Neural cell (in vitro differentiated cells): ENCODE measurements at regions not wholly inside any gene's neighbourhood (a gene's known extent, or its start where the extent isn't known, plus 50 kb on each side); places are given as distances from the start of the nearest gene placed in this dataset.

Experiments
- H2AFZ ChIP-seq: fragments of 200-600, 300-800 bp; sonication (generic), shearing (Covaris generic); 2 replicates; pipeline ENCODE4 v1.6.0; 2014; ENCODE audit warnings: low read depth, mild to moderate bottlenecking, antibody characterized with exemption, low read length, moderate library complexity
- H3F3A ChIP-seq: fragments of 200-600 bp; shearing (Covaris generic); 2 replicates; pipeline ENCODE4 v1.6.1; 2016; ENCODE audit warnings: mild to moderate bottlenecking, moderate library complexity, mixed read lengths, antibody characterized with exemption, low read length; ENCODE audit not compliant: insufficient read depth, poor library complexity, severe bottlenecking
- H3K27ac ChIP-seq: fragments of 200-600, 300-800 bp; sonication (generic), shearing (Covaris generic); 2 replicates; pipeline ENCODE4 v1.5.1; 2014; ENCODE audit warnings: mild to moderate bottlenecking, low read length, moderate library complexity
- H3K27me3 ChIP-seq: fragments of 300-800, 200-600 bp; sonication (generic), shearing (Covaris generic); 2 replicates; pipeline ENCODE4 v1.6.0; 2014; ENCODE audit warnings: mild to moderate bottlenecking, low read depth, low read length, moderate library complexity; ENCODE audit not compliant: insufficient read depth
- H3K36me3 ChIP-seq: fragments of 300-800, 200-600 bp; sonication (generic), shearing (Covaris generic); 2 replicates; pipeline ENCODE4 v1.5.1; 2014; ENCODE audit warnings: mild to moderate bottlenecking, antibody characterized with exemption, low read length, moderate library complexity; ENCODE audit not compliant: insufficient read depth
- H3K4me2 ChIP-seq: fragments of 300-800, 200-600 bp; sonication (generic), shearing (Covaris generic); 2 replicates; pipeline ENCODE4 v1.6.0; 2014; ENCODE audit warnings: mild to moderate bottlenecking, low read length
- H3K4me3 ChIP-seq: fragments of 300-800, 200-600 bp; sonication (generic), shearing (Covaris generic); 2 replicates; pipeline ENCODE4 v1.5.1; 2014; ENCODE audit warnings: mild to moderate bottlenecking, low read length, moderate library complexity
- H3K79me2 ChIP-seq: fragments of 200-600 bp; shearing (Covaris generic); replicated peaks from 2 replicates; pipeline ENCODE4 v1.6.0; 2014; ENCODE audit warnings: mild to moderate bottlenecking, low read length, moderate library complexity; ENCODE audit not compliant: insufficient read depth
- H3K9ac ChIP-seq: fragments of 300-800, 200-600 bp; sonication (generic), shearing (Covaris generic); 2 replicates; pipeline ENCODE4 v1.6.1; 2016; ENCODE audit warnings: mild to moderate bottlenecking, low read length, mixed read lengths
- H3K9me2 ChIP-seq: fragments of 200-600 bp; shearing (Covaris generic); 2 replicates; pipeline ENCODE4 v1.6.1; 2016; ENCODE audit warnings: mild to moderate bottlenecking, low read length, mixed read lengths; ENCODE audit not compliant: insufficient read depth
- H3K9me3 ChIP-seq: fragments of 200-600, 300-800 bp; sonication (generic), shearing (Covaris generic); 2 replicates; pipeline ENCODE4 v1.6.1; 2016; ENCODE audit warnings: mild to moderate bottlenecking, mixed run types, low read length, moderate library complexity, mixed read lengths
- H4K20me1 ChIP-seq: fragments of 200-600 bp; shearing (Covaris generic); 2 replicates; pipeline ENCODE4 v1.6.1; 2016; ENCODE audit warnings: mild to moderate bottlenecking, mixed run types; ENCODE audit not compliant: insufficient read depth
- CTCF ChIP-seq: fragments of 450-650 bp; IDR thresholded peaks from 2 replicates; pipeline ENCODE4 v1.5.1; 2014; ENCODE audit warnings: antibody characterized with exemption, mild to moderate bottlenecking, moderate library complexity; ENCODE audit not compliant: poor library complexity, severe bottlenecking
- EP300 ChIP-seq: fragments of 450-650 bp; conservative IDR thresholded peaks from 2 replicates; pipeline ENCODE4 v1.6.1; 2014; ENCODE audit warnings: antibody characterized with exemption, mild to moderate bottlenecking, moderate library complexity; ENCODE audit not compliant: poor library complexity, severe bottlenecking
- EZH2 ChIP-seq: fragments of 200-600, 300-800 bp; shearing (Covaris generic), sonication (generic); IDR thresholded peaks from 2 replicates; pipeline ENCODE4 v1.6.1; 2014; ENCODE audit warnings: antibody characterized with exemption, low read length, borderline replicate concordance, mild to moderate bottlenecking; ENCODE audit not compliant: insufficient read depth, poor library complexity, severe bottlenecking
- MXI1 ChIP-seq: fragments of 450-650 bp; conservative IDR thresholded peaks from 2 replicates; pipeline ENCODE4 v1.6.1; 2014; ENCODE audit warnings: antibody characterized with exemption, mild to moderate bottlenecking; ENCODE audit not compliant: poor library complexity, severe bottlenecking
- POLR2AphosphoS5 ChIP-seq: IDR thresholded peaks from 2 replicates; pipeline ENCODE4 v1.6.1; 2012
- RAD21 ChIP-seq: fragments of 450-650 bp; conservative IDR thresholded peaks from 2 replicates; pipeline ENCODE4 v1.6.1; 2014; ENCODE audit warnings: antibody characterized with exemption, mild to moderate bottlenecking, moderate library complexity
- REST ChIP-seq: IDR thresholded peaks from 2 replicates; pipeline ENCODE4 v1.6.1; 2012; ENCODE audit warnings: borderline replicate concordance
- SMC3 ChIP-seq: fragments of 450-650 bp; conservative IDR thresholded peaks from 2 replicates; pipeline ENCODE4 v1.6.1; 2014; ENCODE audit warnings: antibody characterized with exemption, mild to moderate bottlenecking, moderate library complexity; ENCODE audit not compliant: poor library complexity
- TAF1 ChIP-seq: IDR thresholded peaks from 2 replicates; pipeline ENCODE4 v1.6.1; 2012; ENCODE audit warnings: low read depth

- no peaks in the 10 kb centered on the region for H3K9me3 ChIP-seq
- H2AFZ ChIP-seq = no peak overlapping the region
- H3F3A ChIP-seq = no peaks in the 10 kb centered on the region
- H3K36me3 ChIP-seq = no peaks in the 10 kb centered on the region
- no peak overlapping the region for H3K4me2 ChIP-seq
- H3K9me2 ChIP-seq = no peaks in the 10 kb centered on the region
- no peaks in the 10 kb centered on the region for H4K20me1 ChIP-seq
- H3K9ac ChIP-seq = no peak overlapping the region
- H3K27ac ChIP-seq = no peak overlapping the region
- H3K4me3 ChIP-seq = no peak overlapping the region
- no peak for TF ChIP-seq CTCF
- TF ChIP-seq RAD21 = no peak
- no peak for TF ChIP-seq POLR2AphosphoS5
- no peak for TF ChIP-seq EP300
- no peak for TF ChIP-seq TAF1
- TF ChIP-seq EZH2 = no peak
- no peaks in the 10 kb centered on the region for H3K27me3 ChIP-seq
- H3K79me2 ChIP-seq = no peaks in the 10 kb centered on the region
Measured at GRCh38 chr18:30908381-30908780, 134.2 kb downstream of the DSC3 start.

GRCh38 chr18:30903566-30903965 lies 139.0 kb downstream of the DSC3 start:
- Histone ChIP-seq H3F3A (no peaks in the 10 kb centered on the region), H3K9me2 (no peaks in the 10 kb centered on the region), H3K4me3 (no peak overlapping the region), H3K27me3 (no peaks in the 10 kb centered on the region), H2AFZ (no peak overlapping the region), H3K9me3 (no peaks in the 10 kb centered on the region), H3K9ac (no peak overlapping the region), H3K79me2 (no peaks in the 10 kb centered on the region), H3K36me3 (no peaks in the 10 kb centered on the region), H3K27ac (no peak overlapping the region), H4K20me1 (no peaks in the 10 kb centered on the region), H3K4me2 (no peak overlapping the region)
- no peak for TF ChIP-seq MXI1
- no peak for TF ChIP-seq TAF1

DNA sequence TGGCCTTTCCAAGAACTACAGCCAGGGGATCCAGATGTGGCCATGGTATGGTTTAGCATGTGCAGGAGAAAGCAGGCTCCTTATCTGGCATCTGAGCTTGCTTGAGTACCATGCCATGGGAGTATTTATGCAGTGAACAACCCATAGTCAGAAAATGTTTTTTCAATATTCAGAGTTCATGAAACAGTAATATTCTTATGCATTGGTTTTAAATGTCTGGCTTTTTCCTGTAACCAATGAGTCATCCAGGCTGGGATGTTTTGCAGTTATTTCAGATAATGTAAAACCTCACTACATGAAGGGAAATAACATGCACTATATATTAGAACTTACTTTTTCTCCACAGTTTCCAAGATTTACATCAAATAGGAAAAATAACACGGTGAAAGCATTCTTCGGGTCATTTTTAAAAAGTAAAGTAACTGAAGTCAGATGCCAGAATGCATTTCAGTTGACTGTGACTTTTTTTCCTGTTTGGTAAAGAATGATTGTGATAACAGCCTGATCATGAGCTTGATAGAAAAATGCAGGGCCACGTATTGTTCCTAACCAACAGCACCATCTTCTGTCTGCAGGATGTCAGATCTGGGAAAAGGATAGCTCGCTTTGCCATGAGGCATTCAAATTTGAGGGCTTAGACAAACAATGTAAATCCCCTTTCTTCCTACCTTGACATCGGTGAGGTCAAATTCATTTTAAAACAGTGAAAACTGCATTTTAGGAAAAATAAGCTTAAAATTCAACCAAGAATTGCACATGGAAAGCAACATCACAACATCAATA lies 152.8 kb downstream of the DSC3 start:
- no peaks in the 10 kb centered on the region for H3K27me3 ChIP-seq
- no peaks in the 10 kb centered on the region for H3F3A ChIP-seq
- no peaks in the 10 kb centered on the region for H3K36me3 ChIP-seq
- no peak overlapping the region for H3K4me2 ChIP-seq
- no peaks in the 10 kb centered on the region for H3K9me3 ChIP-seq
- H3K27ac ChIP-seq = peak overlapping the region; percentile 42
- no peak overlapping the region for H2AFZ ChIP-seq
- H3K9me2 ChIP-seq = no peaks in the 10 kb centered on the region
- H4K20me1 ChIP-seq = no peaks in the 10 kb centered on the region
- no peak overlapping the region for H3K9ac ChIP-seq
- TF ChIP-seq SMC3 (peak; percentile 90), RAD21 (peak; percentile 96), EZH2 (no peak), TAF1 (no peak), CTCF (peak; percentile 91), POLR2AphosphoS5 (no peak), REST (no peak)
- H3K4me3 ChIP-seq = no peak overlapping the region
- H3K79me2 ChIP-seq = no peaks in the 10 kb centered on the region
